IMR-90 (cell line): ENCODE measurements at regions not wholly inside any gene's neighbourhood (a gene's known extent, or its start where the extent isn't known, plus 50 kb on each side); places are given as distances from the start of the nearest gene placed in this dataset.
"Not testable (repeated sequence)": the region's sequence is repeated elsewhere in the genome, so short reads cannot be mapped to it uniquely, and the experiment has no call there.

Experiments used
- CEBPB ChIP-seq: IDR thresholded peaks from 2 replicates; pipeline ENCODE4 v1.6.1; 2012; ENCODE audit warnings: low read depth, low read length, improper control_type of control experiment
- CTCF ChIP-seq: conservative IDR thresholded peaks from 2 replicates; pipeline ENCODE4 v1.5.1; 2012; ENCODE audit warnings: mild to moderate bottlenecking, low read depth, low read length, improper control_type of control experiment
- ELK1 ChIP-seq: fragments of 150-350 bp; IDR thresholded peaks from 2 replicates; pipeline ENCODE4 v1.6.1; 2016; ENCODE audit warnings: low read depth, mild to moderate bottlenecking, low read length, moderate library complexity, borderline replicate concordance
- FOS ChIP-seq: fragments of 150-350 bp; IDR thresholded peaks from 2 replicates; pipeline ENCODE4 v1.6.1; 2016; ENCODE audit warnings: low read depth, low read length
- MAZ ChIP-seq: IDR thresholded peaks from 2 replicates; pipeline ENCODE4 v1.6.1; 2012; ENCODE audit warnings: low read depth, mild to moderate bottlenecking, low read length, improper control_type of control experiment, moderate library complexity, borderline replicate concordance
- POLR2A ChIP-seq: IDR thresholded peaks from 2 replicates; pipeline ENCODE4 v1.6.1; 2012; ENCODE audit warnings: mild to moderate bottlenecking, low read depth, low read length
- RFX5 ChIP-seq: IDR thresholded peaks from 2 replicates; pipeline ENCODE4 v1.8.0; 2012; ENCODE audit warnings: low read depth, mild to moderate bottlenecking, low read length, moderate library complexity
- USF2 ChIP-seq: fragments of 150-350 bp; IDR thresholded peaks from 2 replicates; pipeline ENCODE4 v1.6.1; 2017; ENCODE audit warnings: mild to moderate bottlenecking, antibody characterized with exemption, low read length, low read depth

- not testable (repeated sequence) for TF ChIP-seq CTCF, ELK1, FOS, USF2, POLR2A, MAZ, RFX5, CEBPB
Measured at GRCh38 chr11:89616161-89616560, 93.9 kb upstream of the TRIM77 start.
